ENCODE measurements at regions not wholly inside any gene's neighbourhood (a gene's known extent, or its start where the extent isn't known, plus 50 kb on each side); places are given as distances from the start of the nearest gene placed in this dataset. TPM values are rescaled to one million over a fixed set of nuclear protein-coding genes. Genes with fewer than 3 reads are reported as not detected.

DNA sequence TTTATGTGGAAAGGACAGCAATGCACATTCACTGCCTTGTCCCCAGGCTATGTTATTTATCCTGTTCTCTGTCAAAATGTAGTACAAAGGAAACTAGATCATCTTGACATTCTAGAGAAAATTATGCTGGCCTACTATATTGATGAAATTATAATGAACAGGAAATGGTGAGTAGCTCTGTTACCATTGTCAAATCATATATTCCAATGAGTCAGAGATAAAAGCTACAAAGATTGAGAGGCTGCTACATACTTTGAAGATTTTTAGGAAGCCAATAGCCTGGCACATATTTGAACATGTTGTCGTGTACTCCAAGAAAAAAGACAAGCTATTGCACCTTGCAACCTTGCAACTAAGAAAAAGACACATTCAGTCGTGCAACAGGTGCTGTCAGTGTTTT, 52.7 kb upstream of the TET2 start (continued):
- TF ChIP-seq, protein P1, sequence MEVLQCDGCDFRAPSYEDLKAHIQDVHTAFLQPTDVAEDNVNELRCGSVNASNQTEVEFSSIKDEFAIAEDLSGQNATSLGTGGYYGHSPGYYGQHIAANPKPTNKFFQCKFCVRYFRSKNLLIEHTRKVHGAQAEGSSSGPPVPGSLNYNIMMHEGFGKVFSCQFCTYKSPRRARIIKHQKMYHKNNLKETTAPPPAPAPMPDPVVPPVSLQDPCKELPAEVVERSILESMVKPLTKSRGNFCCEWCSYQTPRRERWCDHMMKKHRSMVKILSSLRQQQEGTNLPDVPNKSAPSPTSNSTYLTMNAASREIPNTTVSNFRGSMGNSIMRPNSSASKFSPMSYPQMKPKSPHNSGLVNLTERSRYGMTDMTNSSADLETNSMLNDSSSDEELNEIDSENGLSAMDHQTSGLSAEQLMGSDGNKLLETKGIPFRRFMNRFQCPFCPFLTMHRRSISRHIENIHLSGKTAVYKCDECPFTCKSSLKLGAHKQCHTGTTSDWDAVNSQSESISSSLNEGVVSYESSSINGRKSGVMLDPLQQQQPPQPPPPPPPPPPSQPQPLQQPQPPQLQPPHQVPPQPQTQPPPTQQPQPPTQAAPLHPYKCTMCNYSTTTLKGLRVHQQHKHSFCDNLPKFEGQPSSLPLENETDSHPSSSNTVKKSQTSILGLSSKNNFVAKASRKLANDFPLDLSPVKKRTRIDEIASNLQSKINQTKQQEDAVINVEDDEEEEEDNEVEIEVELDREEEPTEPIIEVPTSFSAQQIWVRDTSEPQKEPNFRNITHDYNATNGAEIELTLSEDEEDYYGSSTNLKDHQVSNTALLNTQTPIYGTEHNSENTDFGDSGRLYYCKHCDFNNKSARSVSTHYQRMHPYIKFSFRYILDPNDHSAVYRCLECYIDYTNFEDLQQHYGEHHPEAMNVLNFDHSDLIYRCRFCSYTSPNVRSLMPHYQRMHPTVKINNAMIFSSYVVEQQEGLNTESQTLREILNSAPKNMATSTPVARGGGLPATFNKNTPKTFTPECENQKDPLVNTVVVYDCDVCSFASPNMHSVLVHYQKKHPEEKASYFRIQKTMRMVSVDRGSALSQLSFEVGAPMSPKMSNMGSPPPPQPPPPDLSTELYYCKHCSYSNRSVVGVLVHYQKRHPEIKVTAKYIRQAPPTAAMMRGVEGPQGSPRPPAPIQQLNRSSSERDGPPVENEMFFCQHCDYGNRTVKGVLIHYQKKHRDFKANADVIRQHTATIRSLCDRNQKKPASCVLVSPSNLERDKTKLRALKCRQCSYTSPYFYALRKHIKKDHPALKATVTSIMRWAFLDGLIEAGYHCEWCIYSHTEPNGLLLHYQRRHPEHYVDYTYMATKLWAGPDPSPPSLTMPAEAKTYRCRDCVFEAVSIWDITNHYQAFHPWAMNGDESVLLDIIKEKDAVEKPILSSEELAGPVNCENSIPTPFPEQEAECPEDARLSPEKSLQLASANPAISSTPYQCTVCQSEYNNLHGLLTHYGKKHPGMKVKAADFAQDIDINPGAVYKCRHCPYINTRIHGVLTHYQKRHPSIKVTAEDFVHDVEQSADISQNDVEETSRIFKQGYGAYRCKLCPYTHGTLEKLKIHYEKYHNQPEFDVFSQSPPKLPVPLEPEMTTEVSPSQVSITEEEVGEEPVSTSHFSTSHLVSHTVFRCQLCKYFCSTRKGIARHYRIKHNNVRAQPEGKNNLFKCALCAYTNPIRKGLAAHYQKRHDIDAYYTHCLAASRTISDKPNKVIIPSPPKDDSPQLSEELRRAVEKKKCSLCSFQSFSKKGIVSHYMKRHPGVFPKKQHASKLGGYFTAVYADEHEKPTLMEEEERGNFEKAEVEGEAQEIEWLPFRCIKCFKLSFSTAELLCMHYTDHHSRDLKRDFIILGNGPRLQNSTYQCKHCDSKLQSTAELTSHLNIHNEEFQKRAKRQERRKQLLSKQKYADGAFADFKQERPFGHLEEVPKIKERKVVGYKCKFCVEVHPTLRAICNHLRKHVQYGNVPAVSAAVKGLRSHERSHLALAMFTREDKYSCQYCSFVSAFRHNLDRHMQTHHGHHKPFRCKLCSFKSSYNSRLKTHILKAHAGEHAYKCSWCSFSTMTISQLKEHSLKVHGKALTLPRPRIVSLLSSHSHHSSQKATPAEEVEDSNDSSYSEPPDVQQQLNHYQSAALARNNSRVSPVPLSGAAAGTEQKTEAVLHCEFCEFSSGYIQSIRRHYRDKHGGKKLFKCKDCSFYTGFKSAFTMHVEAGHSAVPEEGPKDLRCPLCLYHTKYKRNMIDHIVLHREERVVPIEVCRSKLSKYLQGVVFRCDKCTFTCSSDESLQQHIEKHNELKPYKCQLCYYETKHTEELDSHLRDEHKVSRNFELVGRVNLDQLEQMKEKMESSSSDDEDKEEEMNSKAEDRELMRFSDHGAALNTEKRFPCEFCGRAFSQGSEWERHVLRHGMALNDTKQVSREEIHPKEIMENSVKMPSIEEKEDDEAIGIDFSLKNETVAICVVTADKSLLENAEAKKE (CRISPR knock-in tag; IDR thresholded peaks at IDR 0.05): no peak
- TF ChIP-seq, protein P2, sequence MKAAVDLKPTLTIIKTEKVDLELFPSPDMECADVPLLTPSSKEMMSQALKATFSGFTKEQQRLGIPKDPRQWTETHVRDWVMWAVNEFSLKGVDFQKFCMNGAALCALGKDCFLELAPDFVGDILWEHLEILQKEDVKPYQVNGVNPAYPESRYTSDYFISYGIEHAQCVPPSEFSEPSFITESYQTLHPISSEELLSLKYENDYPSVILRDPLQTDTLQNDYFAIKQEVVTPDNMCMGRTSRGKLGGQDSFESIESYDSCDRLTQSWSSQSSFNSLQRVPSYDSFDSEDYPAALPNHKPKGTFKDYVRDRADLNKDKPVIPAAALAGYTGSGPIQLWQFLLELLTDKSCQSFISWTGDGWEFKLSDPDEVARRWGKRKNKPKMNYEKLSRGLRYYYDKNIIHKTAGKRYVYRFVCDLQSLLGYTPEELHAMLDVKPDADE (IDR thresholded peaks at IDR 0.05): no peak
- TF ChIP-seq POLR2AphosphoS5 (IDR thresholded peaks at IDR 0.05; ENCODE audit: low read depth) (no peak), CREB1 (CRISPR knock-in tag; IDR thresholded peaks at IDR 0.05; ENCODE audit: low read depth) (no peak), EZH2 (IDR thresholded peaks at IDR 0.05; ENCODE audit: low read depth, unreplicated experiment) (no peak), ZNF331 (CRISPR knock-in tag; IDR thresholded peaks at IDR 0.05; ENCODE audit: low read depth) (no peak), EZH2phosphoT487 (IDR thresholded peaks at IDR 0.05; ENCODE audit: unreplicated experiment) (no peak)
- TF ChIP-seq, protein P3, sequence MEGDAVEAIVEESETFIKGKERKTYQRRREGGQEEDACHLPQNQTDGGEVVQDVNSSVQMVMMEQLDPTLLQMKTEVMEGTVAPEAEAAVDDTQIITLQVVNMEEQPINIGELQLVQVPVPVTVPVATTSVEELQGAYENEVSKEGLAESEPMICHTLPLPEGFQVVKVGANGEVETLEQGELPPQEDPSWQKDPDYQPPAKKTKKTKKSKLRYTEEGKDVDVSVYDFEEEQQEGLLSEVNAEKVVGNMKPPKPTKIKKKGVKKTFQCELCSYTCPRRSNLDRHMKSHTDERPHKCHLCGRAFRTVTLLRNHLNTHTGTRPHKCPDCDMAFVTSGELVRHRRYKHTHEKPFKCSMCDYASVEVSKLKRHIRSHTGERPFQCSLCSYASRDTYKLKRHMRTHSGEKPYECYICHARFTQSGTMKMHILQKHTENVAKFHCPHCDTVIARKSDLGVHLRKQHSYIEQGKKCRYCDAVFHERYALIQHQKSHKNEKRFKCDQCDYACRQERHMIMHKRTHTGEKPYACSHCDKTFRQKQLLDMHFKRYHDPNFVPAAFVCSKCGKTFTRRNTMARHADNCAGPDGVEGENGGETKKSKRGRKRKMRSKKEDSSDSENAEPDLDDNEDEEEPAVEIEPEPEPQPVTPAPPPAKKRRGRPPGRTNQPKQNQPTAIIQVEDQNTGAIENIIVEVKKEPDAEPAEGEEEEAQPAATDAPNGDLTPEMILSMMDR (conservative IDR thresholded peaks at IDR 0.05; ENCODE audit: low read depth in 2 of 2): no peak

Small RNAs in the stretch of these regions (small RNA-seq; reads per million reads assigned to genes)
- gene AC096577.2 (ENCODE audit: low replicate concordance) (not detected), gene RNU6-351P (ENCODE audit: low replicate concordance) (not detected)
